GM23248 (cell line): ENCODE measurements at regions not wholly inside any gene's neighbourhood (a gene's known extent, or its start where the extent isn't known, plus 50 kb on each side); places are given as distances from the start of the nearest gene placed in this dataset.
A peak's percentile ranks its signal among the peaks of the same experiment; 100 is the strongest.

Experiments used
- DNase-seq: peaks from one replicate; pipeline ENCODE4 v3.0.0-alpha.2; 2015
- H2AFZ ChIP-seq: fragments of 200-600 bp; sonication (generic); 2 replicates; pipeline ENCODE4 v1.6.1; 2016; ENCODE audit warnings: antibody characterized with exemption
- H3F3A ChIP-seq: fragments of 200-600 bp; sonication (generic); 2 replicates; pipeline ENCODE4 v1.6.1; 2016; ENCODE audit warnings: mild to moderate bottlenecking, antibody characterized with exemption, mixed run types; ENCODE audit not compliant: insufficient read depth
- H3K27ac ChIP-seq: fragments of 200-600 bp; sonication (generic); 2 replicates; pipeline ENCODE4 v1.5.1; 2016; ENCODE audit warnings: mild to moderate bottlenecking
- H3K27me3 ChIP-seq: fragments of 200-600 bp; sonication (generic); replicated peaks from 2 replicates; pipeline ENCODE4 v1.6.1; 2016; ENCODE audit warnings: mild to moderate bottlenecking; ENCODE audit not compliant: insufficient read depth
- H3K36me3 ChIP-seq: fragments of 200-600 bp; sonication (generic); 2 replicates; pipeline ENCODE4 v1.6.1; 2016; ENCODE audit warnings: low read depth, mild to moderate bottlenecking
- H3K4me1 ChIP-seq: fragments of 200-600 bp; sonication (generic); 2 replicates; pipeline ENCODE4 v1.6.1; 2016; ENCODE audit warnings: mild to moderate bottlenecking; ENCODE audit not compliant: insufficient read depth
- H3K4me2 ChIP-seq: fragments of 200-600 bp; sonication (generic); one replicate; pipeline ENCODE4 v1.6.1; 2016; ENCODE audit warnings: mild to moderate bottlenecking; ENCODE audit not compliant: unreplicated experiment
- H3K4me3 ChIP-seq: fragments of 200-600 bp; sonication (generic); 2 replicates; pipeline ENCODE4 v1.5.1; 2016; ENCODE audit warnings: mild to moderate bottlenecking
- H3K79me2 ChIP-seq: fragments of 200-600 bp; sonication (generic); 2 replicates; pipeline ENCODE4 v1.6.1; 2016; ENCODE audit warnings: mild to moderate bottlenecking; ENCODE audit not compliant: insufficient read depth
- H3K9ac ChIP-seq: fragments of 200-600 bp; sonication (generic); 2 replicates; pipeline ENCODE4 v1.6.1; 2016; ENCODE audit warnings: mild to moderate bottlenecking
- H3K9me2 ChIP-seq: fragments of 200-600 bp; sonication (generic); 2 replicates; pipeline ENCODE4 v1.6.1; 2016; ENCODE audit warnings: mixed run types, mild to moderate bottlenecking, moderate library complexity; ENCODE audit not compliant: insufficient read depth
- H3K9me3 ChIP-seq: fragments of 200-600 bp; sonication (generic); one replicate; pipeline ENCODE4 v1.6.1; 2017; ENCODE audit warnings: low read depth
- H4K20me1 ChIP-seq: fragments of 200-600 bp; sonication (generic); 2 replicates; pipeline ENCODE4 v1.6.0; 2016; ENCODE audit not compliant: insufficient read depth
- EZH2 ChIP-seq: fragments of 200-600 bp; sonication (generic); IDR thresholded peaks from 2 replicates; pipeline ENCODE4 v1.6.1; 2018; ENCODE audit warnings: antibody characterized with exemption, mild to moderate bottlenecking; ENCODE audit not compliant: insufficient read depth, poor library complexity, severe bottlenecking
- EZH2phosphoT487 ChIP-seq: fragments of 200-600 bp; sonication (generic); IDR thresholded peaks from 2 replicates; pipeline ENCODE4 v1.6.1; 2018; ENCODE audit warnings: antibody characterized with exemption, moderate library complexity, mild to moderate bottlenecking, low read depth; ENCODE audit not compliant: insufficient read depth
- WGBS, 2 experiments: methylation state at CpG; one replicate each; pipeline ENCODE4 v1.1.6; 2015 to 2017; ENCODE audit warnings: low lambda C conversion rate in 2 of 2, low coverage in 1 of 2; ENCODE audit errors: missing lambda C conversion rate in 2 of 2; 5-methylcytosine and 5-hydroxymethylcytosine counted together
- in situ Hi-C: fragments of 300-500 bp; cut with MboI; formaldehyde crosslinking; loops from 2 replicates; pipeline ENCODE4 v1.15.0; 2020

DNA sequence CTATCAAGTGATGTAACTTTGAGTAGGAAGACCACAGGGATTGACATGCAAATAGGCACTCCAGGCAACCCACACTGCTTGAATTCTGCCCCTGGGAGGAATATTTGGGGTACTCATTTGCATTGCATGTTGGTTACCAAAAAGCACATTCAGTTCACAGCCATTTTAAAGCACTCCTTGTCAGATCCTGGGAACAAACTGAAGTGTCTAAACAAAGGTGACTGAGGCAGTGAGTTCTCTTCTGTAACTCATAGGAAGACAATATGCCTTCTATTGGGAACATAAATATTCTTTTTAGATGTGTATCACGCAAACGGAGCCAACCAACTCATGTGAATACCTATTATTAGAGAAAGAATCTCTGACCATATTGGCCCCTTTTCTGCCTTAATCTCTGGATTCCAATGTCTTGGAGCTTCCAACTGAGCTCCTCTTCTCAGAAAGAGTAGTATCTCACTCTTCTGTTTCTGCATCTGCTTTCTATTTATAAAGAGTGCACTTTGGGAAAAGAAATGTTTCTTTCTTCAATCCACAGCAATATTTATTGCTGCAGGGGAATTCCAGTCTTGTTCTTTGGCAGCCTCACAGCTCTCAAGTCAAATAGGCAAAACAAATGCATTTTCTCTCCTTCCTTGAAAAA, 125.7 kb upstream of the NBEA start:
- no peaks in the 10 kb centered on the region for H3K4me1 ChIP-seq
- DNase-seq: peak; percentile 21
- no peaks in the 10 kb centered on the region for H3K9me3 ChIP-seq
- H3K79me2 ChIP-seq: no peaks in the 10 kb centered on the region
- in situ Hi-C loops: no loop called here
- no peaks in the 10 kb centered on the region for H3F3A ChIP-seq
- no peak overlapping the region for H3K9ac ChIP-seq
- no peak overlapping the region for H3K4me3 ChIP-seq
- no peak overlapping the region for H3K4me2 ChIP-seq
- H3K27ac ChIP-seq: no peak overlapping the region
- no peaks in the 10 kb centered on the region for H3K27me3 ChIP-seq
- H3K9me2 ChIP-seq: no peaks in the 10 kb centered on the region
- TF ChIP-seq EZH2phosphoT487 (no peak), EZH2 (no peak)
- H2AFZ ChIP-seq: no peak overlapping the region
- H4K20me1 ChIP-seq: no peaks in the 10 kb centered on the region
- no peaks in the 10 kb centered on the region for H3K36me3 ChIP-seq
- WGBS, 2 experiments: 11 to 14% methylated on average over 2 of the region's 2 CpGs

DNA sequence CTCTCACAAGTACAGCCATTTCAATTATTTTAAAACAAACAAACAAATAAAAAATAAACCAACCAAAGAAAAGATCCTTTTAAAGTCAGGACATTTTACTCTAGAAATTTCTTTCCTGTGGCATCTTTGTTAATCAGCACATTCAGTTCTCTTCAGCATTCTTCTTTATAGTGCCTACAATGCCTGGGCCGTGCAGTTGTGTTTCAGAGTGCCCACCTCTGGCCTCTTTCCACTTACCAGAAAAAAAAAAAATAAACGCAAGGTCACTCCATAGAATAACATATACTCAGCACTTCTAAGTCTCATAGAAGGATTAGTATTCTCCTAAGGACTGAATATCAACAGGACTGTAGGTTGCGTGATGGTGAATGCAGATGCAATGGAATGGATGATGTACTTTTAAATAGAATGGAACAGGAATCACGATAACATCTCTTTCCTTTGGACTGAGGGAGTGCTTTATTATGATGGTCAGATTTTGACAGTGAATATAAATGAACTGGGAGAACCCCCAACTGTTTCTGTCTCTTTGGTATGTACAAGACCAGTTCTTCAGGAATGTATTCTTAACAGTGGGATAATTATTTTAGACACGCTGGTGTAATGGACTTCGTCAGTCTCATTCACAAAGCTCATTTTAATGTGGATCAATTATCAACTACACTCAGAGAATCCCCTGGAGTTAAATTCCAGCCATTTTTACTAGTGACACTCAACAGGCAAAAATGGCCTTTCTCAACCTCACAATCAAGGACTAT, 125.0 kb upstream of the NBEA start:
- in situ Hi-C loops: no loop called here
- no peak for DNase-seq
- Histone ChIP-seq H3K36me3 (no peaks in the 10 kb centered on the region), H2AFZ (no peak overlapping the region), H3K27ac (no peak overlapping the region), H3K4me3 (no peak overlapping the region), H4K20me1 (no peaks in the 10 kb centered on the region), H3K4me2 (no peak overlapping the region), H3K79me2 (no peaks in the 10 kb centered on the region), H3K9ac (no peak overlapping the region), H3F3A (no peaks in the 10 kb centered on the region), H3K27me3 (no peaks in the 10 kb centered on the region), H3K4me1 (no peaks in the 10 kb centered on the region), H3K9me3 (no peaks in the 10 kb centered on the region), H3K9me2 (no peaks in the 10 kb centered on the region)
- TF ChIP-seq EZH2 (no peak), EZH2phosphoT487 (no peak)
- WGBS, 2 experiments: 33 to 34% methylated on average over 6 of the region's 6 CpGs

DNA sequence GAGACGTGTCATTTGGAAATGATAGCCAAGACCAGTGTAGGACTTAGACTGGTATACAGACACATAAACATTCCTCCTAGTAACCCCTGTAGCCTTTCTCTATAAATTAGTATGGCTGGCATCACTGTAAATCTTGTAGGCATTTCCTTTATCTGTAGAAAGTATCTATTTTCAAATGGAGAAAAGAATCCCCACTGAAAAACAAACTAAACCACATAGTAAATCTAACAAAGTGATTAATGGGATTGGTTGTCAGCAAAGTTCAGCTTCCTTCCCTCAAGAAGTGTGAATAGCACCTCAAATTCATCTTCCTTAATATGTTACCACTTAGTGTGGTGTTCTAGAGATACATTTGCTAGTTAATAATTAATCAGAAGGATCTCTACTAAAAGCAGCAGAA, 119.4 kb upstream of the NBEA start:
- H3K79me2 ChIP-seq: no peaks in the 10 kb centered on the region
- no peak overlapping the region for H3K4me3 ChIP-seq
- H3K27ac ChIP-seq: no peak overlapping the region
- no peaks in the 10 kb centered on the region for H3K9me3 ChIP-seq
- no peaks in the 10 kb centered on the region for H3F3A ChIP-seq
- H4K20me1 ChIP-seq: no peaks in the 10 kb centered on the region
- no peak overlapping the region for H3K4me2 ChIP-seq
- 32 to 53% methylated on average over 1 of the region's 1 CpG for WGBS, 2 experiments
- TF ChIP-seq EZH2 (no peak), EZH2phosphoT487 (no peak)
- no peaks in the 10 kb centered on the region for H3K27me3 ChIP-seq
- no peak for DNase-seq
- H3K9ac ChIP-seq: no peak overlapping the region
- in situ Hi-C loops: no loop called here
- no peaks in the 10 kb centered on the region for H3K4me1 ChIP-seq
- H3K9me2 ChIP-seq: no peaks in the 10 kb centered on the region
- no peaks in the 10 kb centered on the region for H3K36me3 ChIP-seq
- no peak overlapping the region for H2AFZ ChIP-seq

DNA sequence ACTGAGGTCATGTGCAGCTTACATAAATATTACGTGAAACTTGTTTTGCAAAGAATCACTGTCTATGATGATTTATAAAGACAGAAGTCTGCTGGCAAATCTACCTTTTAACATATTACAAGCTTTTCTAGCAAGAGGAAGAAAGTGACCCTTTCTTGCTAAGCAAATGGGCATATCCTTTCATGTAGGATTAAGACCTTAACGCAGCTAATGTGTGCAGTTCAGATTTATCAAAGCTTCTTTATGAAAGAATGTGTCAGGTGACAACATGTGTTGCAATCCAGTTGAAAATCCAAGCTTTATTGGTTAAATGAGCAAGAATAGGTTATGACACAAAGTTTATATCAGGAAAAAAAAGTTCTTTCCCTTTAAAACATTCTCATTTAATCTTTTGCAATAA, 115.6 kb upstream of the NBEA start:
- Histone ChIP-seq H3K4me2 (no peak overlapping the region), H3K9ac (no peak overlapping the region), H3F3A (no peaks in the 10 kb centered on the region), H3K9me3 (no peaks in the 10 kb centered on the region), H3K27ac (no peak overlapping the region), H3K4me1 (no peaks in the 10 kb centered on the region), H3K4me3 (no peak overlapping the region), H2AFZ (no peak overlapping the region), H3K9me2 (no peaks in the 10 kb centered on the region), H4K20me1 (no peaks in the 10 kb centered on the region), H3K36me3 (no peaks in the 10 kb centered on the region), H3K27me3 (no peaks in the 10 kb centered on the region), H3K79me2 (no peaks in the 10 kb centered on the region)
- in situ Hi-C loops: no loop called here
- WGBS, 2 experiments: 79 to 83% methylated on average over 2 of the region's 2 CpGs
- no peak for DNase-seq
- no peak for TF ChIP-seq EZH2
- no peak for TF ChIP-seq EZH2phosphoT487
